Liver (tissue), 8 donors: ENCODE measurements at regions not wholly inside any gene's neighbourhood (a gene's known extent, or its start where the extent isn't known, plus 50 kb on each side); places are given as distances from the start of the nearest gene placed in this dataset.

Experiments used
- DNase-seq: peaks from one replicate; pipeline ENCODE4 v3.0.0-alpha.2; 2017; ENCODE audit warnings: low spot score
- H3K27ac ChIP-seq, 2 donors: one replicate each; pipeline ENCODE4 v1.7.0; 2013; ENCODE audit warnings: inconsistent platforms in 2 of 2, low read length in 2 of 2, control low read depth in 1 of 2, low read depth in 1 of 2, mild to moderate bottlenecking in 1 of 2
- H3K27me3 ChIP-seq, 4 donors: one replicate each; pipeline versions ENCODE4 v1.6.1 to v1.7.0; 2013; ENCODE audit warnings: low read length in 3 of 4, inconsistent platforms in 1 of 4, mild to moderate bottlenecking in 1 of 4, moderate library complexity in 1 of 4; ENCODE audit not compliant: control insufficient read depth in 4 of 4, insufficient read depth in 4 of 4
- H3K36me3 ChIP-seq, 4 donors: one replicate each; pipeline versions ENCODE4 v1.6.1 to v1.7.0; 2013; ENCODE audit warnings: low read length in 3 of 4, mild to moderate bottlenecking in 3 of 4, low read depth in 1 of 4, moderate library complexity in 1 of 4; ENCODE audit not compliant: control insufficient read depth in 4 of 4, insufficient read depth in 3 of 4
- H3K4me1 ChIP-seq, 4 donors: one replicate each; pipeline versions ENCODE4 v1.6.1 to v1.7.0; 2013; ENCODE audit warnings: low read length in 3 of 4, mild to moderate bottlenecking in 3 of 4, moderate library complexity in 1 of 4; ENCODE audit not compliant: control insufficient read depth in 4 of 4, insufficient read depth in 4 of 4
- H3K4me3 ChIP-seq, 3 donors: one replicate each; pipeline versions ENCODE4 v1.6.1 to v1.7.0; 2013; ENCODE audit warnings: low read length in 3 of 3, control low read depth in 1 of 3, low read depth in 1 of 3, mild to moderate bottlenecking in 1 of 3
- H3K9ac ChIP-seq, 2 donors: one replicate each; pipeline ENCODE4 v1.7.0; 2013; ENCODE audit warnings: low read length in 2 of 2, mild to moderate bottlenecking in 2 of 2, moderate library complexity in 2 of 2, control low read depth in 1 of 2, low read depth in 1 of 2
- H3K9me3 ChIP-seq, 4 donors: one replicate each; pipeline versions ENCODE4 v1.6.1 to v1.7.0; 2013; ENCODE audit warnings: low read length in 3 of 4; ENCODE audit not compliant: control insufficient read depth in 4 of 4
- FOXA1 ChIP-seq: IDR thresholded peaks from 2 replicates; pipeline ENCODE4 v1.6.1; 2016; ENCODE audit warnings: antibody characterized with exemption
- FOXA2 ChIP-seq: IDR thresholded peaks from 2 replicates; pipeline ENCODE4 v1.6.1; 2016; ENCODE audit warnings: antibody characterized with exemption
- GABPA ChIP-seq, 2 donors: IDR thresholded peaks in 1 of 2; conservative IDR thresholded peaks in 1 of 2; 2 replicates each; pipeline ENCODE4 v1.6.1; 2016; ENCODE audit warnings: antibody characterized with exemption in 2 of 2, mild to moderate bottlenecking in 1 of 2, moderate library complexity in 1 of 2
- HNF4A ChIP-seq, 2 donors: conservative IDR thresholded peaks; 2 replicates each; pipeline ENCODE4 v1.6.1; 2016; ENCODE audit warnings: antibody characterized with exemption in 2 of 2, mild to moderate bottlenecking in 2 of 2
- HNF4G ChIP-seq: IDR thresholded peaks from 2 replicates; pipeline ENCODE4 v1.6.1; 2016; ENCODE audit warnings: antibody characterized with exemption
- JUND ChIP-seq, 2 donors: IDR thresholded peaks; 2 replicates each; pipeline ENCODE4 v1.6.1; 2016; ENCODE audit warnings: antibody characterized with exemption in 2 of 2
- MAX ChIP-seq: IDR thresholded peaks from 2 replicates; pipeline ENCODE4 v1.6.1; 2016; ENCODE audit warnings: antibody characterized with exemption
- RXRA ChIP-seq, 2 donors: IDR thresholded peaks; 2 replicates each; pipeline ENCODE4 v1.6.1; 2017 to 2018; ENCODE audit warnings: antibody characterized with exemption in 2 of 2, mild to moderate bottlenecking in 1 of 2
- SP1 ChIP-seq: IDR thresholded peaks from 2 replicates; pipeline ENCODE4 v1.6.1; 2018; ENCODE audit warnings: antibody characterized with exemption, mild to moderate bottlenecking
- TAF1 ChIP-seq: conservative IDR thresholded peaks from 2 replicates; pipeline ENCODE4 v1.6.1; 2016; ENCODE audit warnings: antibody characterized with exemption, mild to moderate bottlenecking
- YY1 ChIP-seq: IDR thresholded peaks from 2 replicates; pipeline ENCODE4 v1.6.1; 2016; ENCODE audit warnings: antibody characterized with exemption, mild to moderate bottlenecking
- WGBS: extraction: QIAGEN DNeasy Blood & Tissue Kit; methylation state at CpG from one replicate; pipeline ENCODE4 v1.1.7; 2013; 5-methylcytosine and 5-hydroxymethylcytosine counted together
- TF ChIP-seq, protein P1 (sequence below): IDR thresholded peaks from 2 replicates; pipeline ENCODE4 v1.6.1; 2016; ENCODE audit warnings: antibody characterized with exemption, mild to moderate bottlenecking
- TF ChIP-seq, protein P2 (sequence below): IDR thresholded peaks from 2 replicates; pipeline ENCODE4 v1.6.1; 2016; ENCODE audit warnings: antibody characterized with exemption
- TF ChIP-seq, protein P3 (sequence below): fragments of 150-350 bp; IDR thresholded peaks from 2 replicates; pipeline ENCODE4 v1.5.1; 2017; ENCODE audit warnings: improper control_type of control experiment, low read depth, low read length; ENCODE audit not compliant: missing input control
- TF ChIP-seq, protein P4 (sequence below): IDR thresholded peaks from 2 replicates; pipeline ENCODE4 v1.6.1; 2016; ENCODE audit warnings: antibody characterized with exemption
- donor health status: healthy.
- donor health status: healthy.
- donor health status: healthy.
- donor health status: healthy.
- donor health status: healthy.

GRCh38 chr4:174117445-174117844, 166.0 kb downstream of the FBXO8 start:
- no peak for DNase-seq
- Histone ChIP-seq H3K27ac (no peak overlapping the region), H3K36me3 (no peaks in the 10 kb centered on the region), H3K4me3 (no peak overlapping the region), H3K27me3 (peaks cover 0 to 5% (median 2%) of the 10 kb centered on the region in 4 donors), H3K4me1 (peaks cover 0 to 2% (median 0%) of the 10 kb centered on the region in 4 donors), H3K9ac (no peak overlapping the region), H3K9me3 (no peaks in the 10 kb centered on the region)
- 84% methylated on average over 8 of the region's 8 CpGs for WGBS
- no peak for TF ChIP-seq HNF4A (conservative IDR thresholded peaks at IDR 0.05)
- no peak for TF ChIP-seq RXRA (IDR thresholded peaks at IDR 0.05)
- TF ChIP-seq MAX, result no peak
- TF ChIP-seq, protein P1, sequence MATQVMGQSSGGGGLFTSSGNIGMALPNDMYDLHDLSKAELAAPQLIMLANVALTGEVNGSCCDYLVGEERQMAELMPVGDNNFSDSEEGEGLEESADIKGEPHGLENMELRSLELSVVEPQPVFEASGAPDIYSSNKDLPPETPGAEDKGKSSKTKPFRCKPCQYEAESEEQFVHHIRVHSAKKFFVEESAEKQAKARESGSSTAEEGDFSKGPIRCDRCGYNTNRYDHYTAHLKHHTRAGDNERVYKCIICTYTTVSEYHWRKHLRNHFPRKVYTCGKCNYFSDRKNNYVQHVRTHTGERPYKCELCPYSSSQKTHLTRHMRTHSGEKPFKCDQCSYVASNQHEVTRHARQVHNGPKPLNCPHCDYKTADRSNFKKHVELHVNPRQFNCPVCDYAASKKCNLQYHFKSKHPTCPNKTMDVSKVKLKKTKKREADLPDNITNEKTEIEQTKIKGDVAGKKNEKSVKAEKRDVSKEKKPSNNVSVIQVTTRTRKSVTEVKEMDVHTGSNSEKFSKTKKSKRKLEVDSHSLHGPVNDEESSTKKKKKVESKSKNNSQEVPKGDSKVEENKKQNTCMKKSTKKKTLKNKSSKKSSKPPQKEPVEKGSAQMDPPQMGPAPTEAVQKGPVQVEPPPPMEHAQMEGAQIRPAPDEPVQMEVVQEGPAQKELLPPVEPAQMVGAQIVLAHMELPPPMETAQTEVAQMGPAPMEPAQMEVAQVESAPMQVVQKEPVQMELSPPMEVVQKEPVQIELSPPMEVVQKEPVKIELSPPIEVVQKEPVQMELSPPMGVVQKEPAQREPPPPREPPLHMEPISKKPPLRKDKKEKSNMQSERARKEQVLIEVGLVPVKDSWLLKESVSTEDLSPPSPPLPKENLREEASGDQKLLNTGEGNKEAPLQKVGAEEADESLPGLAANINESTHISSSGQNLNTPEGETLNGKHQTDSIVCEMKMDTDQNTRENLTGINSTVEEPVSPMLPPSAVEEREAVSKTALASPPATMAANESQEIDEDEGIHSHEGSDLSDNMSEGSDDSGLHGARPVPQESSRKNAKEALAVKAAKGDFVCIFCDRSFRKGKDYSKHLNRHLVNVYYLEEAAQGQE, result no peak
- no peak for TF ChIP-seq HNF4G
- TF ChIP-seq YY1, result no peak
- TF ChIP-seq, protein P2, sequence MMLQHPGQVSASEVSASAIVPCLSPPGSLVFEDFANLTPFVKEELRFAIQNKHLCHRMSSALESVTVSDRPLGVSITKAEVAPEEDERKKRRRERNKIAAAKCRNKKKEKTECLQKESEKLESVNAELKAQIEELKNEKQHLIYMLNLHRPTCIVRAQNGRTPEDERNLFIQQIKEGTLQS, result no peak
- TF ChIP-seq FOXA1, result no peak
- no peak for TF ChIP-seq FOXA2
- no peak for TF ChIP-seq TAF1
- TF ChIP-seq JUND (IDR thresholded peaks at IDR 0.05), result no peak
- TF ChIP-seq SP1, result no peak

DNA sequence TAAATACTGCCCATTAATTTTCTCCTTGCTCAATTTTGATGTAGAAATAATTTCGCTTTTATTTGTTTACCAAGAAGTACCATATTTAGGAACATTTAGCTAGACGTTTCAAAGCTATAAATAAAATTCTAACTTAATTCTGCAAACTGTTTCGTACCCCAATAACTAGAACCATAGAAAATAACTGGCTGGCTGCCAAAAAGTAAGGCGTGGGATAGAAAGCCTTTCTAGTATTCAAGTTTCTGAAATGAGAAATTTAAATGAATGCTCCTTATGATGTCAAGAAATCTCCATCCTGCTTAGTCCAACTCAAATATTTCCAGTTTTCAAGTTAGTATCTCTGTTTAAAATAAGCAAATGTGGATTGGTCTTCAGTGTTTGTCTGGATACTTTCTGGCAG, 167.4 kb downstream of the FBXO8 start:
- no peaks in the 10 kb centered on the region for H3K36me3 ChIP-seq
- DNase-seq, result no peak
- no peak for TF ChIP-seq FOXA2

DNA sequence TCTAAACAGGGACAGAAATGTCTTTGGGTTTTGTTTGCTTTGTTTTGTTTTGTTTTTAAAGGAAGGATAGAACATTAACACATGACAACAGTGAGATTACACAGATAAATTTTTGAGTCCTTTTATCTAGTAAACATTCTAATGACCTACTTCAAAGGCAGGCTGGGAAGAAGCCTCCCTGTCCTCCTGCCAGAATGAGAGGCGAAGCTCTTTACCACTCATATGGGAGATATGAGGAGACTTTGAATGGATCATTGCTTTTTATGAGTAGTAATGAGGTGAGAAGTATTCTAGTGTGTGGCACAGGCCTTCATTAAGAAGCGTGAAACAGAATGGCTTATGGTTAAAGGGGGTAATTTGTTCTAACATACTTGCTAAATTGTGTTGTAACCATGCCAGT, 172.0 kb downstream of the FBXO8 start:
- Histone ChIP-seq H3K4me1 (no peaks in the 10 kb centered on the region), H3K27ac (no peak overlapping the region), H3K9ac (no peak overlapping the region), H3K27me3 (no peaks in the 10 kb centered on the region), H3K36me3 (no peaks in the 10 kb centered on the region), H3K9me3 (no peaks in the 10 kb centered on the region), H3K4me3 (no peak overlapping the region)
- no peak for DNase-seq
- WGBS, result 71% methylated on average over 2 of the region's 2 CpGs
- TF ChIP-seq, protein P3, sequence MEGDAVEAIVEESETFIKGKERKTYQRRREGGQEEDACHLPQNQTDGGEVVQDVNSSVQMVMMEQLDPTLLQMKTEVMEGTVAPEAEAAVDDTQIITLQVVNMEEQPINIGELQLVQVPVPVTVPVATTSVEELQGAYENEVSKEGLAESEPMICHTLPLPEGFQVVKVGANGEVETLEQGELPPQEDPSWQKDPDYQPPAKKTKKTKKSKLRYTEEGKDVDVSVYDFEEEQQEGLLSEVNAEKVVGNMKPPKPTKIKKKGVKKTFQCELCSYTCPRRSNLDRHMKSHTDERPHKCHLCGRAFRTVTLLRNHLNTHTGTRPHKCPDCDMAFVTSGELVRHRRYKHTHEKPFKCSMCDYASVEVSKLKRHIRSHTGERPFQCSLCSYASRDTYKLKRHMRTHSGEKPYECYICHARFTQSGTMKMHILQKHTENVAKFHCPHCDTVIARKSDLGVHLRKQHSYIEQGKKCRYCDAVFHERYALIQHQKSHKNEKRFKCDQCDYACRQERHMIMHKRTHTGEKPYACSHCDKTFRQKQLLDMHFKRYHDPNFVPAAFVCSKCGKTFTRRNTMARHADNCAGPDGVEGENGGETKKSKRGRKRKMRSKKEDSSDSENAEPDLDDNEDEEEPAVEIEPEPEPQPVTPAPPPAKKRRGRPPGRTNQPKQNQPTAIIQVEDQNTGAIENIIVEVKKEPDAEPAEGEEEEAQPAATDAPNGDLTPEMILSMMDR, result no peak
- TF ChIP-seq HNF4G, result no peak
- TF ChIP-seq, protein P2, result no peak
- no peak for TF ChIP-seq FOXA1
- no peak for TF ChIP-seq MAX
- TF ChIP-seq YY1, result no peak
- TF ChIP-seq JUND (IDR thresholded peaks at IDR 0.05), result no peak
- TF ChIP-seq, protein P1, result no peak
- TF ChIP-seq SP1, result no peak
- TF ChIP-seq HNF4A (conservative IDR thresholded peaks at IDR 0.05), result no peak
- TF ChIP-seq GABPA (IDR thresholded peaks at IDR 0.05 in 1 of 2, conservative IDR thresholded peaks at IDR 0.05 in 1 of 2), result no peak
- TF ChIP-seq, protein P4, sequence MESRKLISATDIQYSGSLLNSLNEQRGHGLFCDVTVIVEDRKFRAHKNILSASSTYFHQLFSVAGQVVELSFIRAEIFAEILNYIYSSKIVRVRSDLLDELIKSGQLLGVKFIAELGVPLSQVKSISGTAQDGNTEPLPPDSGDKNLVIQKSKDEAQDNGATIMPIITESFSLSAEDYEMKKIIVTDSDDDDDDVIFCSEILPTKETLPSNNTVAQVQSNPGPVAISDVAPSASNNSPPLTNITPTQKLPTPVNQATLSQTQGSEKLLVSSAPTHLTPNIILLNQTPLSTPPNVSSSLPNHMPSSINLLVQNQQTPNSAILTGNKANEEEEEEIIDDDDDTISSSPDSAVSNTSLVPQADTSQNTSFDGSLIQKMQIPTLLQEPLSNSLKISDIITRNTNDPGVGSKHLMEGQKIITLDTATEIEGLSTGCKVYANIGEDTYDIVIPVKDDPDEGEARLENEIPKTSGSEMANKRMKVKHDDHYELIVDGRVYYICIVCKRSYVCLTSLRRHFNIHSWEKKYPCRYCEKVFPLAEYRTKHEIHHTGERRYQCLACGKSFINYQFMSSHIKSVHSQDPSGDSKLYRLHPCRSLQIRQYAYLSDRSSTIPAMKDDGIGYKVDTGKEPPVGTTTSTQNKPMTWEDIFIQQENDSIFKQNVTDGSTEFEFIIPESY, result no peak

More for the DNA sequence above, 167.4 kb downstream of the FBXO8 start:
- H3K4me1 ChIP-seq, result peaks cover 0 to 2% (median 0%) of the 10 kb centered on the region in 4 donors
- H3K9ac ChIP-seq, result no peak overlapping the region
- H3K27ac ChIP-seq, result no peak overlapping the region
- peaks cover 0 to 5% (median 2%) of the 10 kb centered on the region in 4 donors for H3K27me3 ChIP-seq
- no peak overlapping the region for H3K4me3 ChIP-seq
- H3K9me3 ChIP-seq, result no peaks in the 10 kb centered on the region
- 68% methylated on average over 4 of the region's 4 CpGs for WGBS
